ENCODE measurements at regions not wholly inside any gene's neighbourhood (a gene's known extent, or its start where the extent isn't known, plus 50 kb on each side); places are given as distances from the start of the nearest gene placed in this dataset.

DNA sequence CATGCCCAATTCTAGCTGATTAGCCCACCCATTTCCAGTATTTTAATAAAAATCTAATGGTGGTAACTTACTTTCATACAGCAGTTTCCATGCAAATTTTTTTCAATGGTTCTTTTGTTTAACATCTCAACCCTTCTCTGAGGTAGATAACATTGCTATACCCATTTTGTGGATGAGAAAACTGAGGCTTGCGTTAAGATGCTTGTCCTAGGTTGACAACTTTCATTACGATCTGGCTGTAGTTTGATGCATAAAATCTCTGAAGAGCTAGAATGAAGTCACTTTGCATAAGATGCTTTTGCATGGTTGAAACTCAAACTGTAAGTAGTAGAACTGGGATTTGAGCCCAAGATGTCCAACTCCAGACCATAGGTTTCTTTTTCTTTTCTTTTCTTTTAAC lies 309.5 kb upstream of the PODXL start:
- TF ChIP-seq, protein P1, sequence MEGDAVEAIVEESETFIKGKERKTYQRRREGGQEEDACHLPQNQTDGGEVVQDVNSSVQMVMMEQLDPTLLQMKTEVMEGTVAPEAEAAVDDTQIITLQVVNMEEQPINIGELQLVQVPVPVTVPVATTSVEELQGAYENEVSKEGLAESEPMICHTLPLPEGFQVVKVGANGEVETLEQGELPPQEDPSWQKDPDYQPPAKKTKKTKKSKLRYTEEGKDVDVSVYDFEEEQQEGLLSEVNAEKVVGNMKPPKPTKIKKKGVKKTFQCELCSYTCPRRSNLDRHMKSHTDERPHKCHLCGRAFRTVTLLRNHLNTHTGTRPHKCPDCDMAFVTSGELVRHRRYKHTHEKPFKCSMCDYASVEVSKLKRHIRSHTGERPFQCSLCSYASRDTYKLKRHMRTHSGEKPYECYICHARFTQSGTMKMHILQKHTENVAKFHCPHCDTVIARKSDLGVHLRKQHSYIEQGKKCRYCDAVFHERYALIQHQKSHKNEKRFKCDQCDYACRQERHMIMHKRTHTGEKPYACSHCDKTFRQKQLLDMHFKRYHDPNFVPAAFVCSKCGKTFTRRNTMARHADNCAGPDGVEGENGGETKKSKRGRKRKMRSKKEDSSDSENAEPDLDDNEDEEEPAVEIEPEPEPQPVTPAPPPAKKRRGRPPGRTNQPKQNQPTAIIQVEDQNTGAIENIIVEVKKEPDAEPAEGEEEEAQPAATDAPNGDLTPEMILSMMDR (conservative IDR thresholded peaks at IDR 0.05; ENCODE audit: low read depth, low read length), result no peak
- TF ChIP-seq EZH2phosphoT487 (IDR thresholded peaks at IDR 0.05; ENCODE audit: borderline replicate concordance, low read length) (no peak), EZH2 (IDR thresholded peaks at IDR 0.05; ENCODE audit: low read length, unreplicated experiment) (no peak)
